Activated naive CD8-positive, alpha-beta T cell treated with anti-CD3 and anti-CD28 coated beads, Interleukin-2, amount 50 U/mL, for 24 hours (primary cell): ENCODE measurements at regions not wholly inside any gene's neighbourhood (a gene's known extent, or its start where the extent isn't known, plus 50 kb on each side); places are given as distances from the start of the nearest gene placed in this dataset.

Experiments
- ATAC-seq: fragments of 150-1000 bp; cut with Tn5 transposase; one replicate; pipeline ENCODE4 v1.10.0; 2021
- DNase-seq: peaks from one replicate; pipeline ENCODE4 v3.0.0; 2021
- H3K27ac Mint-ChIP-seq: one replicate; pipeline ENCODE4 v1.8.0; 2021; ENCODE audit warnings: mild to moderate bottlenecking, mixed read lengths
- H3K27me3 Mint-ChIP-seq: one replicate; pipeline ENCODE4 v1.8.0; 2021; ENCODE audit warnings: mixed read lengths
- H3K36me3 Mint-ChIP-seq: one replicate; pipeline ENCODE4 v1.8.0; 2021; ENCODE audit warnings: low read depth, mixed read lengths
- H3K4me1 Mint-ChIP-seq: one replicate; pipeline ENCODE4 v1.8.0; 2021; ENCODE audit warnings: mixed read lengths
- H3K4me3 Mint-ChIP-seq: one replicate; pipeline ENCODE4 v1.8.0; 2021; ENCODE audit warnings: mild to moderate bottlenecking, moderate library complexity, mixed read lengths
- H3K9me3 Mint-ChIP-seq: one replicate; pipeline ENCODE4 v1.8.0; 2021; ENCODE audit warnings: mixed read lengths

DNA sequence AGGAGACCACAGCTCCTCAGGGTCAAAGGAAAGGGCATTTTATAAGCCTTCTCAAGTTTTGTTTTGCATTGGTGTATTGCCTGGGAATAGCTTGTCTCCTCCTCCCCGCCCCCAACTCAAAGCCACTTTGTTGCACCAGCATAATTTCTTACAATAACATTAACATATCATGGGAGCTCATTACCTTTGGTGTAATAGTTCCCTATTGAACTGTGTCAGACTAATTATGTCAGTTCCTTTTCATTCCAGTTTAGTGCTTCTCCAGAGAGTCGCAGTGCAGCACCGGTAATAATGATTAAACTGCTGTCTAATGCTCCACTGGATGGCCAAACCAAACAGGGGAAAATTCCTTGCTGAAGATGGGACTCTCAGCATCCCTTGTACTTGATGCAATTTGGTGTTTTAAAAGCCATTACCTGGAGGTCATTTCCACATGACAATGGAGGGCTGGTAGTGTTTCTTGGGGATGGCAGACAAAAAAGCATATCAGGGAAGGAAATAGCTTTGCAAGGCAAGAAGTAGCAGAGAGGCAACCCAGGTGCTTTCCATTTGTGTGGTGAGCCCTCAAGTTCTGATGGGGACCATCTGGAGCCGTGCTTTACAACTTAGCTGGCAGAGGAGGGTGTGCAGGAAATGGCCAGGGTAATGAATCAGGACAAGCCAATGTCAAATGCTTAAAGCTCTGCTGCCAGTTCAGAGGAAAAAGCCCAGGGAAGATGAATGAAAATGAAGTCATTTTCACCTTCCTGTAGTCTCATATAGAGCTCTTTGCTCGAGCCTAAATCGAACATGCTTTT is 91.5 kb upstream of the NLRP1 start:
- H3K27me3 Mint-ChIP-seq: peaks cover 14% of the 10 kb centered on the region
- H3K9me3 Mint-ChIP-seq: peaks cover 9% of the 10 kb centered on the region

GRCh38 chr17:5677620-5678019 is 93.3 kb upstream of the NLRP1 start:
- DNase-seq (no peak), ATAC-seq (no peak)
- Mint-ChIP-seq H3K36me3 (no peaks in the 10 kb centered on the region), H3K27me3 (peaks cover 23% of the 10 kb centered on the region), H3K27ac (no peak overlapping the region), H3K4me1 (peaks cover 2% of the 10 kb centered on the region), H3K4me3 (no peak overlapping the region), H3K9me3 (peaks cover 9% of the 10 kb centered on the region)

More for the DNA sequence above, 91.5 kb upstream of the NLRP1 start:
- H3K27ac Mint-ChIP-seq: no peak overlapping the region
- no peak overlapping the region for H3K4me3 Mint-ChIP-seq
- DNase-seq (no peak), ATAC-seq (no peak)
- H3K36me3 Mint-ChIP-seq: no peaks in the 10 kb centered on the region
- H3K4me1 Mint-ChIP-seq: peaks cover 2% of the 10 kb centered on the region

DNA sequence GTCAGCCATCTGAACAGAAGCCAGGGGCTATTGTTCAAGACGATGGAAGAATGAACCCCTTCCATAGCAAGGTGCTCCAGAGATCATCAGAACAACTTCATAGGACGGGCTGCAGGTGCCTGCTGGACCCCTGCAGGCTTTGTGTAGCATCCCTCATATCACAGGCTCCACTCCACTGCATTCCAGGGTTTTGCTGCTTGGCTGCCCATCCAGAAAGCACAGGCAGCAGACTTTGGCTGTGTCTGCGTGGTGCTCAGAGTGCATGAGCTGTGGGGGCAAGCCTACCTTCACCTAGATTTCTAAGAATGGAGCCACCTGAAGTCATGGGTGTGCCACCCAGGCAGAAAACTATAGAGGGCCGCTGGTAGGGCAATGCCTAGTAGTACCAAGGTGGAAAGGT is 93.9 kb upstream of the NLRP1 start:
- ATAC-seq (no peak), DNase-seq (no peak)
- H3K36me3 Mint-ChIP-seq: no peaks in the 10 kb centered on the region
- H3K27me3 Mint-ChIP-seq: peaks cover 20% of the 10 kb centered on the region
- no peak overlapping the region for H3K4me3 Mint-ChIP-seq
- H3K27ac Mint-ChIP-seq: no peak overlapping the region
- no peaks in the 10 kb centered on the region for H3K4me1 Mint-ChIP-seq
- peaks cover 9% of the 10 kb centered on the region for H3K9me3 Mint-ChIP-seq

- peaks cover 18% of the 10 kb centered on the region for H3K27me3 Mint-ChIP-seq
- H3K27ac Mint-ChIP-seq: no peak overlapping the region
- no peak overlapping the region for H3K4me3 Mint-ChIP-seq
- no peaks in the 10 kb centered on the region for H3K36me3 Mint-ChIP-seq
- H3K4me1 Mint-ChIP-seq: no peaks in the 10 kb centered on the region
- peaks cover 5% of the 10 kb centered on the region for H3K9me3 Mint-ChIP-seq
- ATAC-seq (no peak), DNase-seq (no peak)
Measured at GRCh38 chr17:5680766-5681165, 96.5 kb upstream of the NLRP1 start.

- ATAC-seq (no peak), DNase-seq (no peak)
- H3K4me3 Mint-ChIP-seq: no peak overlapping the region
- H3K36me3 Mint-ChIP-seq: no peaks in the 10 kb centered on the region
- no peak overlapping the region for H3K27ac Mint-ChIP-seq
- H3K9me3 Mint-ChIP-seq: peaks cover 5% of the 10 kb centered on the region
- H3K4me1 Mint-ChIP-seq: no peaks in the 10 kb centered on the region
- peaks cover 18% of the 10 kb centered on the region for H3K27me3 Mint-ChIP-seq
Measured at GRCh38 chr17:5683241-5683640, 98.9 kb upstream of the NLRP1 start.

DNA sequence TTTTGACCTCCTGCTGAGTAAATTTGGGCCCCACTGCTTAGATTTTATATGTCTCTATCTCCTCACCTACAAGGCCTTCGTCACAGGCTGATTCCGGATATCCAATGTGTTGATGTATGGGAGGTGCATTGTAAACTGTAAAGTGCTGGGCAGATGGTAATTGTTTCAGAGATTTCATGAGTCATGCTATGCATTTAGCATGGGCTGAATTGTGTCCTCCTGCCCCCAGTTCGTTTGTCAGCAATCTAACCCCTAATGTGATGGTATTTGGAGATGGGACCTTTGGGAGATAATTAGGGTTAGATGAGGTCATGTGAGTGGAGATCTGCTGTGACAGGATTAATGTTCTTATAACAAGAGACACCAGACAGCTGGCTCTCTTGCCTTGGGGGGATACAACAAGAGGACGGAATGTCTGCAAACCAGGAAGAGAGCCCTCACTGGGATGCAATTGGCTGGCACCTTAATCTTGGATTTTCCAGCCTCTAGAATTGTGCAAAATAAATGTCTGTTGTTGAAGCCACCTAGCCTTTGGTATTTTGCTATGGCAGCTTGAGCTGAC is 101.8 kb upstream of the NLRP1 start:
- no peaks in the 10 kb centered on the region for H3K4me1 Mint-ChIP-seq
- ATAC-seq: no peak
- no peaks in the 10 kb centered on the region for H3K9me3 Mint-ChIP-seq
- H3K27me3 Mint-ChIP-seq: peaks cover 14% of the 10 kb centered on the region
- no peak overlapping the region for H3K4me3 Mint-ChIP-seq
- no peak overlapping the region for H3K27ac Mint-ChIP-seq
- no peaks in the 10 kb centered on the region for H3K36me3 Mint-ChIP-seq
- DNase-seq: no peak

DNA sequence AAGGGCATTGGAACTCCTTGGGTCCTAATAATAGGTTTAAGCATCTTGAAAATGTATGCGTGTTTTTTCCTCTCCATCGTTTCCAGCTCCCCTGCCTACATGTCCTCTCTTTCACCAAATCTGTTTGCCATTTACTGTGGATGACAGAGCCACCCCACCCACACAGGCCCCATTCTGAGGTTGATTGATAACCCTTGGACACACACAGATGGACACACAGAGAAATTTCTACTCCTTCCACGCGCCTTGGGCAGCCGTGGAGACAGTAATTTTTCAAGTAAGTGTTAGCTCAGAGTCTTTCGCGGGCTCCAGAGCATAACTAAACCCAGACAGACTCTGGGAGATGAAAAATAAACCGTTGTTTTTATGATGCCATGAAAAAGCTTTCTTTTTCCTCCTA is 103.3 kb upstream of the NLRP1 start:
- no peak for ATAC-seq
- H3K36me3 Mint-ChIP-seq: no peaks in the 10 kb centered on the region
- H3K27me3 Mint-ChIP-seq: peaks cover 7% of the 10 kb centered on the region

DNA sequence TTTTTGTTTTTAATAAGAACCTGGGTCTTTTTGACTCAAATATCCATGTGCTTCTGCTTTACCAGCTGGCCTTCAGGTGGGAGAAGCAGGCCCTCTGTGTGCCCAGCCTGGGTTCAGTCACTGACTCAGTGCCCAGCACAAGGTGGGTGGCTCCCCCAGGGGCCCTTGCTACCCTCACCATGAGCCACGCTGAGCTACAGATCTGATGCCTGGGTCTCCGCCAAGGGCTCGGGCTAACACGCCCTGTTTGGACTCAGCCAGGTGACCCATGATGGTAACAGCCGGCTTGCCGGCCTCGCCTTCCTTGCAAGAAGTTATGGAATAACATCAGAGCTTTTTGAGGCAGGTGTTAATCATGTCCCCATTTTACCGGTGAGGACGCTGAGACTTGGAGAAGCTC is 109.5 kb upstream of the NLRP1 start:
- Mint-ChIP-seq H3K36me3 (no peaks in the 10 kb centered on the region), H3K4me3 (no peak overlapping the region), H3K27ac (no peak overlapping the region), H3K4me1 (no peaks in the 10 kb centered on the region), H3K9me3 (no peaks in the 10 kb centered on the region), H3K27me3 (peaks cover 5% of the 10 kb centered on the region)
- no peak for DNase-seq
- ATAC-seq: no peak

More for the DNA sequence above, 103.3 kb upstream of the NLRP1 start:
- no peaks in the 10 kb centered on the region for H3K4me1 Mint-ChIP-seq
- H3K4me3 Mint-ChIP-seq: no peak overlapping the region
- no peaks in the 10 kb centered on the region for H3K9me3 Mint-ChIP-seq
- no peak for DNase-seq
- H3K27ac Mint-ChIP-seq: no peak overlapping the region

DNA sequence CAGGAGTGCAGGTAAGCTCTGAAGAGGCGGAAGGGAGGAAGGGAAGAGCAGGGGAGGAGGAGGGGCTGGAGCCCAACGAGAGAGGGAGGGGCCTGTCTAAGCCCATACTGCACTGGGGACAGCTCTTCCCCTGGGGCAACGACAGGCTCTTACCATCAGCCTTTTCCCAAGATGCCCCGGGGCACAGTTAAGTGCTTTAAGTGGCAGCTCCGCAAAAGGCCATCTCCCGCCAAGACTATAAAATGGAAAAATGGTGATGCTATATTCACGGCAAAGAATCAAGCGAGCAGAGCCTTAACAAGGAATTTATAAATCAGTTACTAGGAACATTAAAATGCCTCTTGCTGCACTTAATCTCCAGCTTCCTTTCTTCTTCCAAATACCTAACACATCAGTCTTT is 110.2 kb upstream of the NLRP1 start:
- Mint-ChIP-seq H3K36me3 (no peaks in the 10 kb centered on the region), H3K4me1 (no peaks in the 10 kb centered on the region), H3K27me3 (peaks cover 6% of the 10 kb centered on the region), H3K27ac (no peak overlapping the region), H3K9me3 (no peaks in the 10 kb centered on the region), H3K4me3 (no peak overlapping the region)
- DNase-seq (no peak), ATAC-seq (no peak)

GRCh38 chr17:5695480-5695879 is 111.2 kb upstream of the NLRP1 start:
- no peak for ATAC-seq
- Mint-ChIP-seq H3K36me3 (no peaks in the 10 kb centered on the region), H3K9me3 (no peaks in the 10 kb centered on the region), H3K4me1 (no peaks in the 10 kb centered on the region), H3K4me3 (no peak overlapping the region), H3K27me3 (peaks cover 6% of the 10 kb centered on the region), H3K27ac (no peak overlapping the region)
- no peak for DNase-seq

DNA sequence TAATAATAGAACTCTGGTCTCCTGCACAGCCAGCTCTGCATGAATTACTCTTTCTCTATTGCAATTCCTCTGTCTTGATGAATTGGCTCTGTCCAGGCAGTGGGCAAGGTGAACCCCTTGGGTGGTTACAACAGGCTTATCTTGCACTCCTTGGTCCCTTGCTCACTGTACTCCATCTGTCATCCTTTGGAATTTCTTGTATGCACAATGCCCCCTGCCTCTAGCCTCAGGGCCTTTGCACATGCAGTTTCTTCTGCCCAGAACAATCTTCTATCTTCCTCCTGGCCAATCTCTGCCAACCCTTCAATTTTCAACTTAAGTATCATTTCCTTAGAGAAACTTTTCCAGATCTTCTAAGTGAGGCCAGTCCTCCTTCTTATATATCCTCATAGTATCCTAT is 114.7 kb upstream of the NLRP1 start:
- H3K4me1 Mint-ChIP-seq: no peaks in the 10 kb centered on the region
- no peak overlapping the region for H3K27ac Mint-ChIP-seq
- peaks cover 14% of the 10 kb centered on the region for H3K27me3 Mint-ChIP-seq
- no peak overlapping the region for H3K4me3 Mint-ChIP-seq
- H3K36me3 Mint-ChIP-seq: no peaks in the 10 kb centered on the region
- no peak for ATAC-seq
- no peak for DNase-seq
- H3K9me3 Mint-ChIP-seq: no peaks in the 10 kb centered on the region

DNA sequence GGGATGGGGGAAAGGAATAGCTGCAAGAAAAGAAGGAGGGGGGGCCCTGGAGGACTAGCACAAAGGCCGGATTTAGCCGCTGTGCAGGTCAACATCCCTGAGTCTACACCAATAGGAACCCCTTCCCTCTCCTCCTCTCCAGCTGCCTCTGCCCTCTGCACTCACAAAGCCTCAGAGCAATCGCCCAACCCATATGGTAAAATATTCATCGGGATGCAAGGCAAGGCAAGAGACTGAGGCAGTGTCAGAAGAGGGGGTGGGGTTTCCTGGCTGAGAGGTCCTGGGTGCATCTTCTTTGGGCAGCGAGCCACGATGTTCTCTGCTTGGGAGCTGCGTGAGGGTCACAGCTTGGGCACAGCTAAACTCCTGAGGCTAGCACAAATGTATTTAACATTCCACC is 115.5 kb upstream of the NLRP1 start:
- Mint-ChIP-seq H3K27me3 (peaks cover 14% of the 10 kb centered on the region), H3K4me1 (no peaks in the 10 kb centered on the region), H3K36me3 (no peaks in the 10 kb centered on the region), H3K27ac (no peak overlapping the region), H3K4me3 (no peak overlapping the region), H3K9me3 (no peaks in the 10 kb centered on the region)
- ATAC-seq: no peak
- no peak for DNase-seq

DNA sequence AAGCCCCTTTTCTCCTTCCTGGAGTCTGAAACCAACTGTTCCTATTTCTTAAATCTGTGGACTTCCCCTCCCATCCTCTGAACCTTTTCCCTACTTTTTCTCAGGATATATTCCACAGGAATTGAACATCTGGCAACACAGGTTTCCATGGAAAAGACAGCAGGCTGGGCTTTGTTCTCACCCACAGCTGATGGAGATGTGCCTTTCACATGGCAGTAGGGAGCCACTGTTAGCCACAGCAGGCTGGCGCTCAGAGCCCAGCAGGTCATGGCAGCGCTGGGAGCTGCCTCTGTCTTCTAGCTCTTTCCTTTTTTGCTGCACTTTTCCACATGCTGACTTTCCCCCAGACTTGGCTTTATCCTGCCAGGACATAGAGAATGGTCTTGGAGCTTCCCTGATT is 116.4 kb upstream of the NLRP1 start:
- no peaks in the 10 kb centered on the region for H3K9me3 Mint-ChIP-seq
- peaks cover 14% of the 10 kb centered on the region for H3K27me3 Mint-ChIP-seq
- no peak for DNase-seq
- no peaks in the 10 kb centered on the region for H3K36me3 Mint-ChIP-seq
- no peak overlapping the region for H3K27ac Mint-ChIP-seq
- no peak for ATAC-seq
- no peak overlapping the region for H3K4me3 Mint-ChIP-seq
- H3K4me1 Mint-ChIP-seq: no peaks in the 10 kb centered on the region

DNA sequence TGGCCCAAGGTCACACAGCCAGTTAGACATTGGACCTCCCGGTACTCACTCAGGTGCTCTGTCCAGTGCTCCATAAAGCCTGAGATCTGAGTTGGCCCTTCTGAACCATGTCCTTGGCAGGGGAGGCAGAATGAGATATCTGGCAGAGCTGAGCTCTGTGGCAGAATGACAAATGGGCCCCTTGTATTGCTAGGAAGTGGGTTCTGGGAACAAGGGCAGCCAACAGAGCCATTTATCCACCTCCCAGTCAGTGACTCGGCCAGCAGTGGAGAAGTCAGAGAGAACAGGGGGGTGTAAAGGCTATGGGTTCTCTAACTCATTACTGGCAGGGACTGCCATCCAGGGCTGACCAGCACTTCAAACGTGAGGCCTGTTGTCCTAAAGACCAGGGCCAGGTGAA is 117.1 kb upstream of the NLRP1 start:
- Mint-ChIP-seq H3K4me1 (no peaks in the 10 kb centered on the region), H3K36me3 (no peaks in the 10 kb centered on the region), H3K27me3 (peaks cover 14% of the 10 kb centered on the region), H3K9me3 (no peaks in the 10 kb centered on the region), H3K27ac (no peak overlapping the region), H3K4me3 (no peak overlapping the region)
- DNase-seq (no peak), ATAC-seq (no peak)

- H3K4me3 Mint-ChIP-seq: no peak overlapping the region
- ATAC-seq (no peak), DNase-seq (no peak)
- H3K27me3 Mint-ChIP-seq: peaks cover 19% of the 10 kb centered on the region
- H3K36me3 Mint-ChIP-seq: no peaks in the 10 kb centered on the region
- no peaks in the 10 kb centered on the region for H3K9me3 Mint-ChIP-seq
- H3K4me1 Mint-ChIP-seq: no peaks in the 10 kb centered on the region
- H3K27ac Mint-ChIP-seq: no peak overlapping the region
Measured at GRCh38 chr17:5702951-5703510, 118.7 kb upstream of the NLRP1 start.
